ENCODE measurements at regions not wholly inside any gene's neighbourhood (a gene's known extent, or its start where the extent isn't known, plus 50 kb on each side); places are given as distances from the start of the nearest gene placed in this dataset.
"Not testable (repeated sequence)": the region's sequence is repeated elsewhere in the genome, so short reads cannot be mapped to it uniquely, and the experiment has no call there.

GRCh38 chr2:216992056-216992675 lies 132.3 kb upstream of the TNP1 start:
- no peak for DNase-seq (ENCODE audit: low read depth)

- DNase-seq (ENCODE audit: low read depth): no peak
These were observed 131.7 kb upstream of the TNP1 start for GRCh38 chr2:216991563-216991962.

- DNase-seq (ENCODE audit: low read depth): no peak
These were observed 129.7 kb upstream of the TNP1 start for GRCh38 chr2:216989340-216990129.

DNA sequence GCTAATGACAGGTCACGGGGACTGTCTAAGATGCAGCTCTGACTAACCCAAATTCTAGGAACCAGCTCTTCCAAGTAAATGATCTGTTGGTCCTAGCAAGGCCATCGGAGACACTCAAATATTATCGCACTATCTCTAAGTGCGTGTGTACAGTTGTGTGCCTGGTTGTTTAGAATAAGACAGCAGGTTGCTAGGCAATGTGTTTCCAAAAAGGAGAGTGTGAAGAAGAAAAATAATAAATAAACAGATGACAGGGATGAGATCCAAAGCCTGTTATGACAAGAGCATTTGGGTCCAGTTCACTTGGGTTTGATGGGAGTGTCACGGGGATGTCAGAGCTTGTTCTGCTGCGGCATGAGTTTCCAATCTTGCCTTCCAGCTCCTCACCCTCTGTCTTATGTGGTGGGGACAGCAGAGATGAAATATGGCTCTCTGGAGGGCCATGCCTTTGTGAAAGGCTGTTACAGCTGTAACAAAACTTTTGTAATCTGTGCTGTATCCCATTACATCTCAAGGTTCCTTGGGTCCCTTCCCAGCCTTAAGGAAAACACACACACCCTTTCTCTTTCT lies 127.5 kb upstream of the TNP1 start:
- no peak for DNase-seq (ENCODE audit: low read depth)

GRCh38 chr2:216985658-216986141 lies 125.8 kb upstream of the TNP1 start:
- DNase-seq (ENCODE audit: low read depth): no peak

DNA sequence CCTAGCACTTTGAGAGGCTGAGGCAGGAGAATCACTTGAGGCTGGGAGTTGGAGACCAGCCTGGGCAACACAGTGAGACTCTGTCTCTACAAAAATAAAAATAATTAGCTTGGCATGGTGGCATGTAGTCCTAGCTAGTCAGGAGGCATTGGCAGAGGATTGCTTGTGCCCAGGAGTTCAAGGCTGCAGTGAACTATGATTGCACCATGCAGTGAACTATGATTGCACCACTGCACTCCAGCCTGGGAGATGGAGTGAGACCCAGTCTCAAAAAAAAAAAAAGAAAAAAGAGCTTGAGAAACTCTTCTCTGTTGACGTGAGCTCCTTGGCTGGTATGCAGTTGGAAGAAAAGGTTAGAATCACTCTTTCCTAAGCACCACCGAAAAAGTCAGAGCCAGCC lies 125.1 kb upstream of the TNP1 start:
- no peak for DNase-seq (ENCODE audit: low read depth)

- DNase-seq (ENCODE audit: low read depth): not testable (repeated sequence)
These were observed 122.1 kb upstream of the TNP1 start for GRCh38 chr2:216981951-216982350.

GRCh38 chr2:216980510-216980909 lies 120.6 kb upstream of the TNP1 start:
- DNase-seq (ENCODE audit: low read depth): not testable (repeated sequence)

DNA sequence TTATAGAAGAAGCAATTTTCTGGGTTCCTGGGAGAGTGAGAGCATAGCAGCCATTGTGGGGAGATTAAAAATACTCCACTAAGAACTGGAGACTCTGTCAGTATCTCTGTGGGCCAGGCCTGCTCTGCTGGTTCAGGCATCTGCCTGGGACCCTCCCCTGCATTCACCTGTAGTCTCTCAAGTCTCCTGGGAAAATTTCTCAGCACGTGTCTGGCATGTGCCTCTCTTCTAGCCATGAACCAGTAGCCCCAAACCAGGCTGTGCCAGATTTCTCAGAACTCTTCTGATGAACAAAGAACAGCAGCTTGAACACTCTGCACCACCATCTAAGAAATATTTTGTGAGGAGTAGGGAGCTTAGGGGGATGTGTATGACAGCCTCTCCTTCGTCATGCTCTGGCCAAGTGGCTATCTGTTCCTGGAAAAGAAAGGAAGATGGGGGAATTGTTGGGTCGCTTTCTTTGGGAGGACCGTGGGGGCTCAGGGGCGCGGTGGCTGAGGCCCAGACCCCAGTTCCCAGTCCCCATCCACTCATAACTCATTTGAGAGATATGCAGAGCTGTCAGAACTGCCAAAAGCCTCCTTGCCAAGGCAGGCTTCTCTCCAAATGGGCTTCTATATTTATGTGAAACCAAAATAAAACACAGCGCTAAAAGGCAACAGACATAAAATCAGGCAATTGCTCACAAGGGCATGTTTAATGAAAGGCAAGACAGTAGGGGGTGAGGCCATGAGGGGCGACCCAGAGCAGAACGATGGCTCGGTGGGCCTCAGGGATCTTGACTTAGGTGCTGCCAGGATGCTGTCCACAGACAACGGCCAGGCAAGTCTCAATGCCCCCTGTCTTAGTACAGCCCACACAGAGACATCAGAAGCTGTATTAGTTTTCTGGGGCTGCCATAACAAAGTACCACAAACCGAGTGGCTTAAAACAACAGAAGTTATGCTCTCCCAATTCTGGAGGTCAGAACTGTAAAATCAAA lies 114.7 kb upstream of the TNP1 start:
- DNase-seq (ENCODE audit: low read depth): no peak

DNA sequence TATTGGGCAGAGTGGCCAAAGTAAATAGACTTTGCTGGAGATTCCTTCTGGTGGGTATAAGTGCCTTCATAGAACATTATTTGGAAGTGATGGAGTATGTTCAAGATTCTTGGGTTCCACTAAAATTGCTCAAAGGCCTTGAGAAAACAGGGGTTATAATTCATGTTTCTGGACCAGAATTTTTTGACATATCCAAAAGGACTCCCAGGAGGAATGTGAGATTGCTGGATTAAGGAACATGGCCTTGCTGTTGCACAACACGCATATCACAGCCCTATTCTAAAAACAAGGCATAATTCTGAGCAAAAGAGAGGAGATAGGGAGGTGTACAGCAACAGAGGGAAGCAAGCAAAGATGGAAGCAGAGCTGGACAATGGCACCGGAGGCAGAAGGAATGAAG lies 111.7 kb upstream of the TNP1 start:
- no peak for DNase-seq (ENCODE audit: low read depth)

DNA sequence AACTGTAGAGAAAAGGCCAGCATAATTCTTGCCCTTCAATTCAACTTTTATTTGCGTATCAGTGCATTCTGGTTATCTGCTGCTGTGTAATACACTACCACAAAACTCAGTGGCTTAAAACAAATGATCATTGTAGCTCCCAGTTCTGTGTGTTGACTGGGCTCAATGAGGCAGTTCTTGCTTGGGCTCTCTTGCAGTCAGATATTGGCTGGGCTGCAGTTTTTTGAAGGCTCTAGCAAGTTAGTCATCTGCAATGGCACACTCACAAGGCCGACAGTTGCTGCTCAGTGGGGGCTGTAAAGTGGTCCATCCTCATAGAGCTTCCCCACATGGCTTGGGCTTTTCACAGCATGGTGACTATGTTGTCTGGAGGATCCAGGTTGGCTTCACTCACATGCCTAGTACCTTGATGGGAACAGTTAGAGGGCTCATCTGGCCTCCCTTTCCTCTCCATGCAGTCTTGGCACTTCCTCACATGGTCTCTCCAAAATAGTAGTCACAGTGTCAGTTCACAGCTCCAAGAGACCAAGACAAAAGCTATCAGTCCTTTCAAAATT lies 110.6 kb upstream of the TNP1 start:
- no peak for DNase-seq (ENCODE audit: low read depth)

DNA sequence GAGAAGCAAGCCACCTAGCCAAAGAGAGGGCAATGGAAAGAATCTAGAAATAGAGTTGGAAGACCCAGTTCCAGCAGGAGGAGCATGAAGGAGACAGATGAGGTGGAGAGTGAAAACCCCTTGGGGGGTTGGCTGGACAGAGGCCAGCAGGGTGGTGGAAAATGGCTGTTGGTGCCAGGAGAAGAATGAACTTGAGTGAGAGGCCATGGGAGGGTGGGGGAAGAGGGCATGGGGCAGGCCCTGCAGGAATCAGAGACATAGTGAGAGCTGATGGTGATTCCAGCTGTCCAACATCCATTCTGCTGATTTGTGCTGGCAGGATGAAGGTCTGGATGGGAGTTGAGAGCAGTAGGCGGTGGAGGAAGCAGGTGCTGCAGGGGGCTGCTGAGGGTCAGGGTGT lies 108.0 kb upstream of the TNP1 start:
- DNase-seq (ENCODE audit: low read depth): no peak

- DNase-seq (ENCODE audit: low read depth): no peak
These were observed 100.9 kb upstream of the TNP1 start for GRCh38 chr2:216960671-216961268.

DNA sequence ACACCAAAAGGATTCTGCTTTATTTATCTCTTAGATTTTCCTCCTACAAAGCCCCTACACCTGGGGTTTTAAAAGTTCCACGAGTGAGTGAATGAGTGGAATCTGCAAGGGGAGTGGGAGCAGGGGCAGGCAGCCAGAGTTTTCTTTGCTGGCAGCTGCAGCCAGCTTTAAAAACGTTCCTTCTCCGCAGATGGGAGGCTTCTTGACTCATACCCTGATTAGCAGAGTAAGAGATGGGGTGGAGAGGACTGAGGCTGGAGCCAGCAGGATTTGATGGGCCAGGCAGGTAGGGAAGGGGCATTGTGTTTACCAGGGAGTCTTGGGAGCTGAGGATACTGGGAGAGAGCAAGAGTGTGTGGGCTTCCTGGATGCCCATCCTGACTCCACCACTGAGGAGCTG lies 99.6 kb upstream of the TNP1 start:
- no peak for DNase-seq (ENCODE audit: low read depth)

- DNase-seq (ENCODE audit: low read depth): no peak
These were observed 97.1 kb upstream of the TNP1 start for GRCh38 chr2:216956820-216957493.

DNA sequence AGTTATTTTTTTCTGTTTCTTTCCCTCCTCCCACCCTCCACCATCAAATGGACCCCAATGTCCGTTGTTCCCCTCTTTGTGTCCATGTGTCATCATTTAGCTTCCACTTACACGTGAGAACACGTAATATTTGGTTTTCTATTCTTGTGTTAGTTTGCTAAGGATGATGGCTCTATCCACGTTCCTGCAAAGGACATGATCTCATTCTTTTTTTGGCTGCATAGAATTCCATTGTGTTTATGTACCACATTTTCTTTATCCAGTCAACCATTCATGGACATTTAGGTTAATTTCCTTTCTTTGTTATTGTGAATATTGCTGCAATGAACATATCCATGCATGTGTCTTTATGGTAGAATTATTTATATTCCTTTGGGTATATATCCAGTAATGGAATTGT lies 91.3 kb upstream of the TNP1 start:
- DNase-seq (ENCODE audit: low read depth): no peak

GRCh38 chr2:216950547-216950946 lies 90.7 kb upstream of the TNP1 start:
- no peak for DNase-seq (ENCODE audit: low read depth)

GRCh38 chr2:216949700-216950413 lies 90.0 kb upstream of the TNP1 start:
- DNase-seq (ENCODE audit: low read depth): no peak

DNA sequence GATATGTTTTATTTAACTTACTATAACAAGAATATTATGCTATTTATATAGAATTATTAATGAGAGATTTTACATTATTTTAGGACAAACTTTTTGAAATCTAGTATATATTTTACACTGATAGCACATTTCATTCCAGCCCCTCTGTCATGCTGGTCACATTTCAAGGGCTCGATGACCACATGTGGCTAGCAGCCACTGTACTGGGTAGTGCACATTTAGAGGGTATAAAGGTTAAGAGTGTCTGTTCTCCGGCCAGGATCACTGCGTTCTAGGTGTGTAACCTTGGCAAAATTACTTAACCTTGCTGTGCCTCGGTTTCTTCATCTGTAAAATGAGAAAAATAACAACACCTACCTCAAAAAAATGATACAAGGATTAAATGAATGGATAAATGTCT lies 87.2 kb upstream of the TNP1 start:
- DNase-seq (ENCODE audit: low read depth): no peak

- no peak for DNase-seq (ENCODE audit: low read depth)
These were observed 84.9 kb upstream of the TNP1 start for GRCh38 chr2:216944733-216945132.
